DOHH2 (cell line): ENCODE measurements at regions not wholly inside any gene's neighbourhood (a gene's known extent, or its start where the extent isn't known, plus 50 kb on each side); places are given as distances from the start of the nearest gene placed in this dataset.

Experiments
- H3F3A ChIP-seq: fragments of 200-600 bp; sonication (generic), shearing (Covaris generic); 2 replicates; pipeline ENCODE4 v1.6.0; 2016; ENCODE audit warnings: antibody characterized with exemption, mild to moderate bottlenecking; ENCODE audit not compliant: control insufficient read depth, insufficient read depth
- H3K27ac ChIP-seq: fragments of 200-600 bp; sonication (generic); 2 replicates; pipeline ENCODE4 v1.5.1; 2014; ENCODE audit warnings: low read depth, mild to moderate bottlenecking, low read length, moderate library complexity
- H3K27me3 ChIP-seq: fragments of 200-600 bp; sonication (generic); 2 replicates; pipeline ENCODE4 v1.6.1; 2014; ENCODE audit warnings: mild to moderate bottlenecking, low read length, mixed read lengths; ENCODE audit not compliant: control insufficient read depth
- H3K36me3 ChIP-seq: fragments of 200-600 bp; sonication (generic); 2 replicates; pipeline ENCODE4 v1.6.1; 2014; ENCODE audit warnings: mild to moderate bottlenecking, low read length, moderate library complexity, mixed read lengths; ENCODE audit not compliant: control insufficient read depth
- H3K4me1 ChIP-seq: fragments of 200-600 bp; sonication (generic); 2 replicates; pipeline ENCODE4 v1.6.1; 2014; ENCODE audit warnings: mild to moderate bottlenecking, low read length, mixed read lengths; ENCODE audit not compliant: control insufficient read depth
- H3K4me2 ChIP-seq: fragments of 200-600 bp; sonication (generic); 2 replicates; pipeline ENCODE4 v1.6.0; 2014; ENCODE audit warnings: mild to moderate bottlenecking, low read length, moderate library complexity
- H3K4me3 ChIP-seq: fragments of 200-600 bp; sonication (generic); 2 replicates; pipeline ENCODE4 v1.5.1; 2014; ENCODE audit warnings: mild to moderate bottlenecking, low read length, mixed read lengths
- H3K79me2 ChIP-seq: fragments of 200-600 bp; sonication (generic); 2 replicates; pipeline ENCODE4 v1.6.1; 2014; ENCODE audit warnings: mild to moderate bottlenecking, low read length, mixed read lengths; ENCODE audit not compliant: control insufficient read depth
- H3K9me2 ChIP-seq: fragments of 200-600 bp; sonication (generic); replicated peaks from 2 replicates; pipeline ENCODE4 v1.6.1; 2014; ENCODE audit warnings: mild to moderate bottlenecking, low read length, mixed read lengths; ENCODE audit not compliant: control insufficient read depth
- H3K9me3 ChIP-seq: fragments of 200-600 bp; sonication (generic); 2 replicates; pipeline ENCODE4 v1.6.1; 2014; ENCODE audit warnings: antibody characterized with exemption, low read length, mixed read lengths; ENCODE audit not compliant: control insufficient read depth, insufficient read depth
- H4K20me1 ChIP-seq: fragments of 200-600 bp; sonication (generic); 2 replicates; pipeline ENCODE4 v1.6.0; 2014; ENCODE audit warnings: low read depth, mild to moderate bottlenecking, antibody characterized with exemption, low read length, moderate library complexity; ENCODE audit not compliant: control insufficient read depth, insufficient read depth
- CTCF ChIP-seq: fragments of 200-600 bp; sonication (generic); IDR thresholded peaks from one replicate; pipeline ENCODE4 v1.5.1; 2014; ENCODE audit warnings: antibody characterized with exemption, mild to moderate bottlenecking, low read depth, low read length; ENCODE audit not compliant: poor library complexity, severe bottlenecking
- EZH2phosphoT487 ChIP-seq: fragments of 200-600 bp; sonication (generic); IDR thresholded peaks from 2 replicates; pipeline ENCODE4 v1.6.1; 2017; ENCODE audit warnings: borderline replicate concordance, mild to moderate bottlenecking, antibody characterized with exemption, low read length, moderate library complexity, mixed read lengths

GRCh38 chr7:81506609-81507008 is 263.2 kb downstream of the HGF start:
- no peak overlapping the region for H3K4me3 ChIP-seq
- H3K4me2 ChIP-seq: no peak overlapping the region

GRCh38 chr7:81503771-81504170 is 266.1 kb downstream of the HGF start:
- peaks cover 5% of the 10 kb centered on the region; the same call in 1 of the 2 replicates for H3K27me3 ChIP-seq
- no peaks in the 10 kb centered on the region for H3K4me1 ChIP-seq
- no peaks in the 10 kb centered on the region for H3K9me3 ChIP-seq
- no peaks in the 10 kb centered on the region for H3K36me3 ChIP-seq
- H3F3A ChIP-seq: no peaks in the 10 kb centered on the region
- H3K4me2 ChIP-seq: no peak overlapping the region
- H3K9me2 ChIP-seq: no peaks in the 10 kb centered on the region
- TF ChIP-seq EZH2phosphoT487 (no peak), CTCF (no peak)
- no peak overlapping the region for H3K4me3 ChIP-seq
- no peak overlapping the region for H3K27ac ChIP-seq
- no peaks in the 10 kb centered on the region for H4K20me1 ChIP-seq
- H3K79me2 ChIP-seq: no peaks in the 10 kb centered on the region

More at GRCh38 chr7:81506609-81507008, 263.2 kb downstream of the HGF start:
- Histone ChIP-seq H3K27me3 (peaks cover 5% of the 10 kb centered on the region; the same call in 1 of the 2 replicates), H3K36me3 (no peaks in the 10 kb centered on the region), H3K9me3 (no peaks in the 10 kb centered on the region), H3F3A (no peaks in the 10 kb centered on the region), H3K27ac (no peak overlapping the region), H3K4me1 (no peaks in the 10 kb centered on the region), H3K79me2 (no peaks in the 10 kb centered on the region), H3K9me2 (no peaks in the 10 kb centered on the region), H4K20me1 (no peaks in the 10 kb centered on the region)
- no peak for TF ChIP-seq EZH2phosphoT487
- TF ChIP-seq CTCF: no peak

GRCh38 chr7:81503336-81503735 is 266.5 kb downstream of the HGF start:
- Histone ChIP-seq H3K4me1 (no peaks in the 10 kb centered on the region), H3K4me2 (no peak overlapping the region), H3K27ac (no peak overlapping the region), H3F3A (no peaks in the 10 kb centered on the region), H3K9me3 (no peaks in the 10 kb centered on the region), H3K36me3 (no peaks in the 10 kb centered on the region), H3K27me3 (peaks cover 5% of the 10 kb centered on the region; the same call in 1 of the 2 replicates), H3K4me3 (no peak overlapping the region), H4K20me1 (no peaks in the 10 kb centered on the region), H3K9me2 (no peaks in the 10 kb centered on the region), H3K79me2 (no peaks in the 10 kb centered on the region)
- no peak for TF ChIP-seq EZH2phosphoT487
- TF ChIP-seq CTCF: no peak
